GM10266 (cell line): ENCODE measurements at regions not wholly inside any gene's neighbourhood (a gene's known extent, or its start where the extent isn't known, plus 50 kb on each side); places are given as distances from the start of the nearest gene placed in this dataset.

ENCODE experiments used
- DNase-seq: peaks from one replicate; pipeline ENCODE4 v3.0.0; 2012; ENCODE audit errors: extremely low spot score
- TF ChIP-seq, protein P1 (sequence below): IDR thresholded peaks from 2 replicates; pipeline ENCODE4 v1.5.1; 2012; ENCODE audit warnings: mild to moderate bottlenecking, low read depth; ENCODE audit not compliant: control insufficient read depth, insufficient read depth; ENCODE audit errors: missing control alignments

DNA sequence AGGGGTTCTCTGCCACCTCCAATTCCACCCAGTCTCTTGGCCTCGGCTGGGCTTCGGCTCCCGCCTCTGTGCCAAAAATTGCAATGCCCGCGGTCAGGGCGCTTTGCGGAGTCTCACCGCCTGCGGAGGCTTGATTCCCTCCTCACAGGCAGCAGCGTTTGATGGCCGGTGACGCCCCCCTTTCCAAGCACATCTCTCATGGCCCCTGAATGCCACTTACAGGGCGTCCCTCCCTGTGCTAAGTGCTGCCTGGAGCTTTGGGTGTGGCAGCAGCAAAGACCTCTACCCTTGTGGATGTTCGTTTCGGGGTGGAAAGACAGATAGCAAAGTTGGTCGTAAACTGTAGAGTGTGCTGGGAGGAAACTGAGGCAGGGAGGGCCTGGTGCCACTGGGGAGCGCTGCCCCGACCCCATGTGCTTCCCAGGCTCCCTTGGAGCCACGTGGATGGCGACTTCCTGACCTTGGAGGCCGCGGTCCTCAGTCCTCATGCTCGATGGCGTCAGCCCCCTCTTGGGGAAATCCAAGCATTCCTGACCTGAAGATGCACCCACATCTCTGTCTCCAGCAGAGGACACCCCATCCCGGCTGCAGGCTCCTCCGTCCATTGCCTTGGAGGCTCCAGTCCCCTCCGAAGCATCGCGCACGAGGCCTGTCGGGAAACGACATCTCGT lies 249.2 kb upstream of the IRX4 start:
- DNase-seq: no peak
- TF ChIP-seq, protein P1, sequence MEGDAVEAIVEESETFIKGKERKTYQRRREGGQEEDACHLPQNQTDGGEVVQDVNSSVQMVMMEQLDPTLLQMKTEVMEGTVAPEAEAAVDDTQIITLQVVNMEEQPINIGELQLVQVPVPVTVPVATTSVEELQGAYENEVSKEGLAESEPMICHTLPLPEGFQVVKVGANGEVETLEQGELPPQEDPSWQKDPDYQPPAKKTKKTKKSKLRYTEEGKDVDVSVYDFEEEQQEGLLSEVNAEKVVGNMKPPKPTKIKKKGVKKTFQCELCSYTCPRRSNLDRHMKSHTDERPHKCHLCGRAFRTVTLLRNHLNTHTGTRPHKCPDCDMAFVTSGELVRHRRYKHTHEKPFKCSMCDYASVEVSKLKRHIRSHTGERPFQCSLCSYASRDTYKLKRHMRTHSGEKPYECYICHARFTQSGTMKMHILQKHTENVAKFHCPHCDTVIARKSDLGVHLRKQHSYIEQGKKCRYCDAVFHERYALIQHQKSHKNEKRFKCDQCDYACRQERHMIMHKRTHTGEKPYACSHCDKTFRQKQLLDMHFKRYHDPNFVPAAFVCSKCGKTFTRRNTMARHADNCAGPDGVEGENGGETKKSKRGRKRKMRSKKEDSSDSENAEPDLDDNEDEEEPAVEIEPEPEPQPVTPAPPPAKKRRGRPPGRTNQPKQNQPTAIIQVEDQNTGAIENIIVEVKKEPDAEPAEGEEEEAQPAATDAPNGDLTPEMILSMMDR: no peak

DNA sequence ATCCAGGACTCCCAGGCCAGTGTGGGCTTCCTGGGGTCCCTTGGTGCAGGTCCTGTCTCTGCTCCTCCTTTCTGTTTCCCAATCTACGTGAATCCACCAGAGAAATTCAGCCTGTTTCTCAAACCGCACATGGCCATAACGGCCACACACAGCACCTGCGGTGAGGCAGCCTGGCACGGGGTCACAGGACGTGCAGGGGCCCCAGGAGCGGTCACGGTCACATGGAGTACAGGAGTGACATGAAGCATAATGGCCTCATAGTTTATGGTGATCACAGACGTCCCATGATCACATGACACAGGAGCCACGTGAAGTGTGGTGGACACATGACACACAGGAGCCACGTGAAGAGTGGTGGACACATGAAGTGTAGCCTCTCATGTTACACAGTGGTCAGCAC lies 248.5 kb upstream of the IRX4 start:
- no peak for DNase-seq

DNA sequence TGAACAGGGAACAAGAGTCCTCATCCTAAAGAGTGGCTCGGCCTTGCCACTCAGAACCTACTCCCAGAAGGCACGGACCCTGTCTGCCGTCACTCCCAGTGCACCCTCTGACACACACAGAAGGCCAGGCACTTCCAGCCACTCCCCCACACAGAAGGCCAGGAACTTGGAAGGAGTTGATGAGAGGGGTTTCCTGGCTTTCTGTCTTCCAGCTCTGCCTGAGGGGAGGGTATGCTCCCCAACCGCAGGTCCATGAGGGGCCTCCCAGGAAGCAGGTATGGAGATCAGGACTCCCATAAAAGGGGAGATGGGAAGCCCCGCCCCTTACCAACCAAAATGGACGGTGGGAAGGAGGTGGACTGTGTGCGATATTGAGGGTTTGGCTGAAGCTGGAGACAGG lies 247.6 kb upstream of the IRX4 start:
- TF ChIP-seq, protein P1: no peak
- DNase-seq: no peak

More for the DNA sequence above, 248.5 kb upstream of the IRX4 start:
- TF ChIP-seq, protein P1: no peak

DNA sequence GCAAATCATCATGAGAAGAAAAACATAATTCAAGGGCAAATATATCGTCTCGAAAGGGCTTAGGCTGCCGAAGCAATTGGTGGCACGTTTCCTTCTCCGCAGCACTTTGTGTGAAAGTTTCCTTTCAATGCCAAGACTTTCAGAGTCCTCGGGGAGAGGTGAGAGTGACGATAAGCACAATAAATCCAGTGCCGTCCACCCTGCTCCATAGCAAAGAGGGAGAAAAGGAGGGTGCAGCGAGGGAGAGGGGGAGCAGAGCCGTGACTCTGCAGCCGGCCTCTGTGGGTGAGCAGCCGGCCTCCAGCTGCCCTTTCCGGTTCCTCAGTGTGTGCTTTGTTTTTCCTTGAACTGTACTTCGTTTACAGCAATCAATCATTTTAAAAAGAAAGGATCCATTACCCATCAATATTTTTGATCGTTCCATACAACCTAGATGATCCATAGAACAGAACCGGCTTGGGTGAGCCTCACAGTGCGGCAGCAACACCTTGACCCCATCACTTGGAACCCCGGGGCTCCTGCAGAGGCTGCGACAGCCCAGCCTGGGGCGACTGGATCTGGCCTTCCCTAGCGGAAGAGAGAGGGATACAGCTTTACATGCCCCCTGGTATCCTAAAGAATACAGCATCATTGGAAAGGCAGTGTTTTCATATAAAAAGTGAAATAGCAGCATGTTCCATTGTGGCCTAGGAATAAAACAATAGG lies 247.0 kb upstream of the IRX4 start:
- TF ChIP-seq, protein P1: no peak
- DNase-seq: no peak

DNA sequence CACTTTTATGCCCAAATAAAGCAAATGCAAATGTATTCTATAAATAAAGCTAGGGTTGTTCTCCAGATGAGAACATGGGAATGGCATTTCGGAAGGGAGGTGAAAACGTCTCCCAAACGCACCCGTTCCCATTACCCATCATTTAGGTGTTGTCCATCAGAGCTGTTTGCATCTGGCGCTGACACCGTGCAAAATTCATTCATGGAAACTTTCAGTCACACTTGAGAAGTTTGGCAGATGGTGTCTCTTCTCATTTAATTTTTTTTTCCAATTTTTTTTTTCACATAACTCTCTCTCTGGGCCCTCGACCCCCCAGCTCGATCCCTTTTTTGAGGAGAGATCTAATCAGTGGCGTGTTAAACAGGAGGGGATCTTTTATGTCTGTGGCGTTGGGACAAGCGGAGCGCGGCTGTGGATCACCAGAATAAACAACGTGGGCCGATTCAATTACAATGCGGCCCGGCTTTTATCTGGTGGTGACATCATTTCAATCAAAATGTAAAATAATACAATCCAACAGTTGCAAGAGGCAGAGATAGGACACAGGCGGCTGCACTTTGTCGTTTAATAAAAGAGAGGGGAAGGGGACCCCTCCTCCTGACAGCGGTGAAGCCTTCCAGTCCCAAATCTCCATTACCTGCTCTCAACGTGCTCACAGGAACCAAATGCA lies 246.1 kb upstream of the IRX4 start:
- TF ChIP-seq, protein P1: no peak
- no peak for DNase-seq

DNA sequence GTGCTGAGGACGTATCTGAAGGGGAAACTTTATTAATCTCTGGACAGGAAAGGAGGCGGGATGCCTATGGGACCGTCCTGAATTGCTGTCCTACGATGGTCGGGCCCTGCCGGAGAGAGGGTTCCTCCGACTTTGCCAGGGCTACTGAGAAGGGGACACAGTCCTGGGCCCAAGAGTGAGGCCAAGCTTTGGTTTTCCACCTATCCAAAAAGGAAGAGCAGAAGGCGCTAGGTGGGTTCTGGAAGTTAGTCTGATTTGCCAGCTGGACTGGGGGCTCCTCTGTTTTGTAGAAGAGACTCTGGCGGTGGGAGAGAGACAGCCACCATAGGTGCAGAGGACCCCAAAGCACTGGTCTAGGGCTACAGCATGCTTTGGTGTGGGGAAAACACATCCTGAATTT lies 243.8 kb upstream of the IRX4 start:
- no peak for DNase-seq
- TF ChIP-seq, protein P1: no peak

DNA sequence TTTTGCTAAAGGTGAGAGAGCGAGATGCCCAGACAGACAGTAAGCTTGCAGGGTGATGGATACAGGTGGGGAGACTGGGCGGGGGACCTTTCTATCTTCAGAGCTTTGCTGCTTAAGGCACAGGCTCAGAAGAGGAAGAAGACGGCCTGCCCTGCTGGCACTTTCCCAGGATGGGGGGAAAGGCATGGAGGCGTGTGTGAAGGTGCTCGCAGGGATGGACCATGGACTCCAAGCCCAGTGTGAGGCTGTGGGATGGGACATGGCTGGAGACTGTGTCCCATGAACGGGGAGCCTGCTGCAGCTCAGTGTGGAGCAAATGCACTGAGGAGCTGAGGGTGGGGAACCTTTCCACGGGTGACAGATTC lies 243.2 kb upstream of the IRX4 start:
- no peak for DNase-seq
- TF ChIP-seq, protein P1: no peak
